ENCODE measurements at regions not wholly inside any gene's neighbourhood (a gene's known extent, or its start where the extent isn't known, plus 50 kb on each side); places are given as distances from the start of the nearest gene placed in this dataset.

DNA sequence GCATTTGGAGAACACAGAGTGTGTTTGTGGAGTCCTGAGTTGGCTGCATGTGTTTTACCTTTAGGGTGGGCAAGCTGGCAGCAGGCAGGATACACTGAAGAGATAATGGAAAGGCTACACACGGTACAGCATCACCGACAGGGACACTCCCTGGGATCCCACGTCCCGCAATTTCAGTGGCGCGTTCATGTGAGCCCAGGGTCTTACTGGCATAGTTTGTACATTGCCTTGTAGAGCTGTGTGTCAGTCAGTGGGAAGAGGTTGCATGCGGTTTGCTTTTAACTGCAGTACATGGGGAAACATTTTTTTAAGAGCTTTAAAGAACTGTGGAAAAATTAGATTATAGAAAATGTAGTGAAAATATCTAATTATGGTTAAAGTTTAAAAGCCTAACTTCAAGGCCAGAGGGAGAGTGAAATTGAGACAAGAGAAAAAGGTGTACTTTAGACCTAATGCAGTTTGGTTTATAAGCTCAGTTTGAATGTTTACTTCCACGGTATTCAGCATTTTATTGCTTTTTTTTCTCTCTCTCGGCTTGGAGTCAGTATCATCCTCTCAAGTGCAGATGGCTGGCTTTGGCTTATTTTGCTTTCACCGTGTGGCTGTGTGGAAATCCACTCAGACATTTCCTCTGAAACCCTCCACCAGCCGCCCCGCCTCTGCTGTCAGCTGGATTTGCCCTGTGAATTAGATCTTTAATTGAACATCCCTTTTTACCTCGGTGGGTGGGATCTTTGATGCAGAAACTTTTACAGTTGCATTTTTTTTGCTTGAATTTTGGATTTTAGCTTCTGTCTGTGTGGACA lies 364.2 kb upstream of the COBL start:
- H3K4me1 ChIP-seq (ENCODE audit: control insufficient read depth, insufficient read depth, low read length), result no peaks in the 10 kb centered on the region
- intact Hi-C loops (cut with DNase I), result no loop called here
- no peaks in the 10 kb centered on the region for H3K27me3 ChIP-seq (ENCODE audit: control insufficient read depth, insufficient read depth)
- H3K9me3 ChIP-seq (ENCODE audit: control insufficient read depth, low read length), result no peaks in the 10 kb centered on the region
- H3K4me3 ChIP-seq (ENCODE audit: low read length), result no peak overlapping the region
- no peak for DNase-seq
- ATAC-seq, result no peak
- no peak overlapping the region for H3K27ac ChIP-seq (ENCODE audit: low read length)
- WGBS, result 77% methylated on average over 13 of the region's 13 CpGs

DNA sequence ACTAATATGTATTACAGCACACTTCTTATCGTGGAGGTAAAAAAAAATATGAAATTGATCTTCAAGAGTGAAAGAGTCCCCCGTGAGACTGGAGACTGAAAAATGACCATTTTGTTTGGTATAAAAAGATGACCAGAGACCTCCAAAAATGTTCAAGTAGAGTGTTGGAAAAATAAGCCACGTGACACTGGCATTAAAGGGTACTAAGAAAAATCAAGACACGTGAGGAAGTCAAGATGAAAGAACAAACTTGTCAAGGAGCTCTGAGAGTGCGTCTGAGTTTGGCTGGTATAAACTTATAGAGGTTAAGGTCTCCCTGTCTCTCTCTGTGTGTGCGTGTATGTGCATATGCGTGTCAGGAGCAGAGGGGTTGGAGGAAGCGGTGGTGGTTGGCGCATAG lies 362.7 kb upstream of the COBL start:
- intact Hi-C loops (cut with DNase I), result no loop called here
- 77% methylated on average over 9 of the region's 9 CpGs for WGBS
- H3K9me3 ChIP-seq (ENCODE audit: control insufficient read depth, low read length), result no peaks in the 10 kb centered on the region

DNA sequence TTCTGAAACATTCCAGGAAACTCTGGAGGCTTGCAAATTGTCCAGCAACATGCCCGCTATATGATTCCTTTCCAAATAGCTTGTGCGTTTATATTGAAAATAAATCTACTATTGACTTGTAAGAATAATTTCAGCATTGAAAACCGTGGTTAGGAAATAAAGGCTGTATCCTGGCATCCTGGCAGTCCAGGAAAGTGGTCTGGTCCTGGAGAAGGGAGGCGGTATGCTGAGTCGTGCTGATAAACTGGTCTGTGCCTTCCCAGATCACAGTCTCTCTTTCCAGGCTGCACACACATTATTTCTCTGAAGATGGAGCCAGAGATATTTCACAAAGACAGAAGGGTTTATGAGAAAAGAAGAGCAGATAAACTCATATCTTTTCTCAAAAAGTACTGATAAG lies 350.1 kb upstream of the COBL start:
- intact Hi-C loops (cut with DNase I), result no loop called here
- Histone ChIP-seq H3K9me3 (ENCODE audit: control insufficient read depth, low read length) (no peaks in the 10 kb centered on the region), H3K4me1 (ENCODE audit: control insufficient read depth, insufficient read depth, low read length) (no peaks in the 10 kb centered on the region), H3K27me3 (ENCODE audit: control insufficient read depth, insufficient read depth) (no peaks in the 10 kb centered on the region), H3K4me3 (ENCODE audit: low read length) (no peak overlapping the region), H3K27ac (ENCODE audit: low read length) (no peak overlapping the region)
- WGBS, result 48% methylated on average over 5 of the region's 5 CpGs
- DNase-seq, result no peak
- ATAC-seq, result no peak

More for the DNA sequence above, 362.7 kb upstream of the COBL start:
- Histone ChIP-seq H3K4me1 (ENCODE audit: control insufficient read depth, insufficient read depth, low read length) (no peaks in the 10 kb centered on the region), H3K27me3 (ENCODE audit: control insufficient read depth, insufficient read depth) (no peaks in the 10 kb centered on the region), H3K4me3 (ENCODE audit: low read length) (no peak overlapping the region), H3K27ac (ENCODE audit: low read length) (no peak overlapping the region)
- DNase-seq (no peak), ATAC-seq (no peak)

DNA sequence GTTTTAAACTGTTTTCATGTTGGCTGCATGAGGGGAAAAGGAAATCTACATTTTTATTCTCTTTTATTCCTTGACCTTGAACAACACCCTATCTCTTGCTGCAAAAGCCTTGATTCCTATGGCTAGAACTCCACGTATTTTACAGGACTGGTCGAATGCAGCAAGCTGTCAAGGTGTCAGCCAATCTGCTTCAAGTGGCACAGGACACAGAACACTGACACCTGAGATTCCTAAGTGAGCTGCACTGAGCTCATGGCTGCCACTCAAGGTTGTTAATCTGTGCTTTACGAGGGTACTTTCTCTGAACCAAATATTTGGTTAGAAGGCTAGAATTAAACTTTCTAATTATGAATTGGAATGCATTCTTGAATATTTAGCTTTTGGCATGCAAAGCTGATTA lies 349.7 kb upstream of the COBL start:
- no peaks in the 10 kb centered on the region for H3K4me1 ChIP-seq (ENCODE audit: control insufficient read depth, insufficient read depth, low read length)
- no peak for DNase-seq
- WGBS, result 26% methylated on average over 3 of the region's 3 CpGs
- no peak overlapping the region for H3K27ac ChIP-seq (ENCODE audit: low read length)
- ATAC-seq, result no peak
- intact Hi-C loops (cut with DNase I), result no loop called here
- no peaks in the 10 kb centered on the region for H3K9me3 ChIP-seq (ENCODE audit: control insufficient read depth, low read length)
- H3K27me3 ChIP-seq (ENCODE audit: control insufficient read depth, insufficient read depth), result no peaks in the 10 kb centered on the region
- no peak overlapping the region for H3K4me3 ChIP-seq (ENCODE audit: low read length)

DNA sequence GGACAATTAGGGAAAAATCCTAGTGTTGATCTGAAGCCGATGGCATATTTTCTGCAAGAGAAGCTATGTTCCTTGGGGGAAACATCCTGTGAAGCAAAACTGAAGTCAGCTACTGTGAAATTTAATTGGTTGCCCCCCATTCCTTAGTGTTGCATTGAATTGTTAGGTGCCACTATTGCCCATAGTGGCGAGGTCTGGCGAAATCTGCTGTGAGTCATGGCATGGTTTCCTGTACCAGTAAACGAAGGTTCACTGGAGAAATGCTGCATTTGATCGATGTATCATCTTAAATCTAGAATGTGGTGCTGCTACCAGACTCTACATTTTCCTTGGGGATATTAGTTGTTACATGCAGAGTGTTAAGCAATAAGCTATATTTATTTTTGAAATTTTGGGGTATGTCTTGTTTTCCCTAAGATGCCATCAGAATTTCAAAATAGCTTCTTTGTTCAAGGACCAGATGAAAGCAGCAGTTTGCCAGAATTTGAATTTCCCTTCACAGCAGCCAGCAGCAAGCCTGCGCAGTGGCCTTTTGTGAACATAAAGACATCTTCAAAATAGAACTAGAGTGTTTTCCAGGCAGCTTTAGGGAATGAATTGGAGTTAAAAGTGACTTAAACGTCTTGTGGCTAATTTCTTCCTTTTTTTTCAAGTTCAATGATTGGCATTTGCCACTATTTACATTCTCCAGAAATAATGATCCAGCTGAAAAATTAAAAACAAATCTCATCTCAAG lies 348.6 kb upstream of the COBL start:
- WGBS, result 68% methylated on average over 7 of the region's 7 CpGs
- intact Hi-C loops (cut with DNase I), result no loop called here
- H3K4me1 ChIP-seq (ENCODE audit: control insufficient read depth, insufficient read depth, low read length), result no peaks in the 10 kb centered on the region
- ATAC-seq (no peak), DNase-seq (no peak)
- no peak overlapping the region for H3K4me3 ChIP-seq (ENCODE audit: low read length)
- H3K27ac ChIP-seq (ENCODE audit: low read length), result no peak overlapping the region
- no peaks in the 10 kb centered on the region for H3K27me3 ChIP-seq (ENCODE audit: control insufficient read depth, insufficient read depth)
- no peaks in the 10 kb centered on the region for H3K9me3 ChIP-seq (ENCODE audit: control insufficient read depth, low read length)

DNA sequence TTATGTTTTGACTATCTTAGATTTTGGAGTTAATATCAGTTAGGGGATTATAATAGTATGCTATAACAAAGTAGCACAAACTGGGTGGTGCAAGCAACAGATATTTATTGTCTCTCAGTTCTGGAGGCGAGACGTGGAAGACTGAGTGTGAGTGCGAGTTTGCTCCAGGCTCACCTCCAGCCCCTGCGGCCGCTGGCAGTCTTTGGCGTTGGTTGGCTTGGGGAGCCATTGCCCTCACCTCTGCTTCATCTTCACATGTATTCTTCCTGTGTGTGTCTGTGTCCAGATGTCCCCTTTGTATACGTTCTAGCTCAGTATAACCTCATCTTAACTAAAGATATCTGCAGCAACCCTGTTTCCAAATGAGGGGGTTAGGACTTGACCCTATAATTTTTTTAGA lies 343.9 kb upstream of the COBL start:
- Histone ChIP-seq H3K9me3 (ENCODE audit: control insufficient read depth, low read length) (no peaks in the 10 kb centered on the region), H3K27me3 (ENCODE audit: control insufficient read depth, insufficient read depth) (no peaks in the 10 kb centered on the region), H3K4me1 (ENCODE audit: control insufficient read depth, insufficient read depth, low read length) (no peaks in the 10 kb centered on the region), H3K27ac (ENCODE audit: low read length) (no peak overlapping the region), H3K4me3 (ENCODE audit: low read length) (no peak overlapping the region)
- intact Hi-C loops (cut with DNase I), result no loop called here
- 83% methylated on average over 7 of the region's 7 CpGs for WGBS
- ATAC-seq, result no peak
- DNase-seq, result no peak

DNA sequence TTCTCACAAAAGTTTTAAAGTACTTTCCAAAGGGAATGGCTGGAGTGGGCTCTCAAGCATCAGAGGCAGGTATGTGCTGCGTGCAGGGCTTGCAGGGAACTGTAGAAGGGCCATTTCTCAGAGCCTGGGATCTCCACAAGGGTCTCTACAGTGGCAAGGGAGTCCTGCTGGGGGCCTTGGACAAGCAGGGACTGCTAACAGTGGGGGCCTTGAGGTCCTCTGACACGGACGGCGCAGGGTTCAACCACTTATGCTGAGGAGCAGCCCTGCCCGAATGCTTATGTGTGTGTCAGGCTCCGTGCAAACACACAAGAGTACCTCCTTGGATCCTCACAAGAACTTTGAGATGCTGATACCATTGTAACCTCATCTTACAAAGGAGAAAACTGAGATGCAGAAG lies 342.1 kb upstream of the COBL start:
- Histone ChIP-seq H3K27ac (ENCODE audit: low read length) (no peak overlapping the region), H3K9me3 (ENCODE audit: control insufficient read depth, low read length) (no peaks in the 10 kb centered on the region), H3K27me3 (ENCODE audit: control insufficient read depth, insufficient read depth) (no peaks in the 10 kb centered on the region), H3K4me3 (ENCODE audit: low read length) (no peak overlapping the region), H3K4me1 (ENCODE audit: control insufficient read depth, insufficient read depth, low read length) (no peaks in the 10 kb centered on the region)
- ATAC-seq (no peak), DNase-seq (no peak)
- WGBS, result 89% methylated on average over 6 of the region's 6 CpGs
- intact Hi-C loops (cut with DNase I), result no loop called here

DNA sequence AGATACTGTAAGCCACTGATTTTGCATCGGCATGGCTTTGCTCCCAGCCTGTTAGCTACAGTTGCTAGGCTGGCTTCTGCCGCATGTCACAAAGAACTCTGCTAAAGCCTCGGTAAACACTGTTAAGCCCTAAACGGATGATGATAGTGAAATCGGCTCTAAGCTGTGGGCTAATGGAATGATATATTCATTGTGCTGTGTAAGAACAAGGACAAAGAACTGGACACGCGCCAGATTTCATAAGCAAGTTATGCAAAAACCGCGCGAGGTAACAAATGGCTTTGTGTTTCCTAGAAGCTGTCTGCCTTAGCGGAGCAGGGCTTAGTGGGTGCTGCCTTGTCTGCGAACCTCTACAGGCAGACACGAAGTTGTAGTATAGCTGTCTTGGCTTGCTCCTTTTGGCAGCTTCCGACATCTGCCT lies 331.3 kb upstream of the COBL start:
- Histone ChIP-seq H3K27ac (ENCODE audit: low read length) (no peak overlapping the region), H3K4me3 (ENCODE audit: low read length) (no peak overlapping the region), H3K4me1 (ENCODE audit: control insufficient read depth, insufficient read depth, low read length) (no peaks in the 10 kb centered on the region), H3K9me3 (ENCODE audit: control insufficient read depth, low read length) (no peaks in the 10 kb centered on the region), H3K27me3 (ENCODE audit: control insufficient read depth, insufficient read depth) (no peaks in the 10 kb centered on the region)
- WGBS, result 26% methylated on average over 14 of the region's 14 CpGs
- ATAC-seq (peak; percentile 47 to 87), DNase-seq (peak in 2 of 3 donors; percentile 30 to 59)
- intact Hi-C loops (cut with DNase I), result no loop called here

DNA sequence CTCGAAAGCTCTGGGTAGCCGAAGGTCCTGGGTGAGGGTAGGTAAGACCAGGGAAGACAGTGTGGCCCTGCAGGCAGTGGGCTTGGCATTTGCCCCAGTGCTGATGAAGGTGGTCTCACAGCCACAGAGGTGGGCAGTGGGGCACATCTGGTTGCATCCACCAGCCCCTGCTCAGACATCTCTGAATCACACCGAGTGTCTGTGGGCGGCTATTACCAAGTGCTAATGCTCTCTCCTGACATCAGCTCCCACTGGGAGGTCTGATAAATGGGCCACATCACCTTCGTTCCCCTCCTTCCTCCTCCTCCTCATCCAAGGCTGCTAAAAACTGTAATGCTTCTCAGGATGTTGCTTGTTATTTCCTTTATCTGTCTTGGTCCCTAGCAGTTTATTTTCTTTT lies 330.9 kb upstream of the COBL start:
- DNase-seq (no peak), ATAC-seq (no peak)
- H3K27ac ChIP-seq (ENCODE audit: low read length), result no peak overlapping the region
- H3K4me1 ChIP-seq (ENCODE audit: control insufficient read depth, insufficient read depth, low read length), result no peaks in the 10 kb centered on the region
- H3K9me3 ChIP-seq (ENCODE audit: control insufficient read depth, low read length), result no peaks in the 10 kb centered on the region
- 45% methylated on average over 5 of the region's 5 CpGs for WGBS
- intact Hi-C loops (cut with DNase I), result no loop called here
- no peaks in the 10 kb centered on the region for H3K27me3 ChIP-seq (ENCODE audit: control insufficient read depth, insufficient read depth)
- H3K4me3 ChIP-seq (ENCODE audit: low read length), result no peak overlapping the region

DNA sequence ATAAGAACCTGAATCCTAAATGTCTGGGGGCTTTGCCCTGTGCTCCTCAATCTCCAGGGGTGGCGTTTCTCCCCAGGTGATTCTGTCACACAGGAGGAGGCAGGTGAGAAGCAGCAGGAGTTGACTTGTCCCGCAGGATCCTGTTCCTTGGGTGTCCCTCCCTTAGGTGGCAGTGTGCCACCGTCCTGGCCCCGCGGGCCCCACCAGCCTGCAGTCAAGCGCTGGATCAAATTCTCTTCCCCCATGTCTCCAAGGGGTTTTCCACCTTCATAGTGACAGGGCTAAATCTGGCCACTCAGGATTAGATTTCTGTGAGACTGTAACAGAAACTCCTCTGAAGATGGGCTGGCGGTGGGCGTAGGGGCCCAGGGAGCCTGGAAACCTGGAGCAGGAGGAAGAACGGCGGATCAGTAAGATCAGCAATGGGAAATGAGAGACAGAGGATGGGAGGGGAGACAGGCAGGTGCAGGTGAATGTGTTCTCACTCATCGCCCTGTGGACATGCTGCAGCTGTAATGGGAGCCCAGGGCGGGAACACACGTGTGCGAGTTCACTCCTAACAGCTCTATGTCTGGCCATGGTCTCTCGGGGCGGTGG lies 329.2 kb upstream of the COBL start:
- no peak overlapping the region for H3K27ac ChIP-seq (ENCODE audit: low read length)
- no peaks in the 10 kb centered on the region for H3K27me3 ChIP-seq (ENCODE audit: control insufficient read depth, insufficient read depth)
- DNase-seq (no peak), ATAC-seq (no peak)
- no peak overlapping the region for H3K4me3 ChIP-seq (ENCODE audit: low read length)
- H3K9me3 ChIP-seq (ENCODE audit: control insufficient read depth, low read length), result no peaks in the 10 kb centered on the region
- 91% methylated on average over 16 of the region's 16 CpGs for WGBS
- intact Hi-C loops (cut with DNase I), result no loop called here
- no peaks in the 10 kb centered on the region for H3K4me1 ChIP-seq (ENCODE audit: control insufficient read depth, insufficient read depth, low read length)

DNA sequence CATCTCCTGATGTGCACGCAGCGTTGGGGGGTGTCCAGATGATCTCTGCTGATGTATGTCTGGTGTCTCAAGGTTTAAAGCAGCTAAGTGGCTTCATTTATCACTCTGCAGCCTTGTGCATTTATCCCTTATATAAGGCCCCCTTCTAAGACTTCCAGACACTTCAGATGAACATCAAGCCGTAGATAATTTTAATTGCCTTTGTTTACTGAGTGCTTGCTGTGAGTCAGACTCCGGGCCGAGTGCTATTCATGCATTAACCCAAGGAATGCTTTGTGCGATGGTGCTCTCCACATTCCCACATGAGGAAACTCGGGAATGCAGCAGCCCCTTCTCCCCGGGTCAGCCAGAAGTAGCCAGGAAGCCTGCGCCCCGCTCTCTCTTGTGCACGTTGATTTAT lies 328.6 kb upstream of the COBL start:
- ATAC-seq (no peak), DNase-seq (no peak)
- 81% methylated on average over 11 of the region's 11 CpGs for WGBS
- intact Hi-C loops (cut with DNase I), result no loop called here
- no peaks in the 10 kb centered on the region for H3K4me1 ChIP-seq (ENCODE audit: control insufficient read depth, insufficient read depth, low read length)
- H3K9me3 ChIP-seq (ENCODE audit: control insufficient read depth, low read length), result no peaks in the 10 kb centered on the region
- no peak overlapping the region for H3K4me3 ChIP-seq (ENCODE audit: low read length)
- no peak overlapping the region for H3K27ac ChIP-seq (ENCODE audit: low read length)
- H3K27me3 ChIP-seq (ENCODE audit: control insufficient read depth, insufficient read depth), result no peaks in the 10 kb centered on the region
